ENCODE measurements at regions not wholly inside any gene's neighbourhood (a gene's known extent, or its start where the extent isn't known, plus 50 kb on each side); places are given as distances from the start of the nearest gene placed in this dataset.
"Not testable (repeated sequence)": the region's sequence is repeated elsewhere in the genome, so short reads cannot be mapped to it uniquely, and the experiment has no call there.

GRCh38 chr4:148651991-148652390 lies 209.8 kb upstream of the NR3C2 start:
- WGBS (ENCODE audit: insufficient coverage): no CpG with 5 or more reads among the region's 2 CpGs
- no peaks in the 10 kb centered on the region for H3K27me3 ChIP-seq (replicated peaks in 2 of 5; ENCODE audit: control insufficient read depth in 4 of 5, insufficient read depth in 5 of 5, low read length in 4 of 5)
- H3K27ac ChIP-seq (ENCODE audit: insufficient read depth in 1 of 2, low read depth in 1 of 2, low read length in 2 of 2, poor library complexity in 1 of 2, severe bottlenecking in 2 of 2): no peak overlapping the region
- DNase-seq: no peak
- POLR2A ChIA-PET: no interaction called here
- CTCF ChIA-PET: no interaction called here
- H3K36me3 ChIP-seq (ENCODE audit: control insufficient read depth in 4 of 4, insufficient read depth in 4 of 4, low read length in 3 of 4): no peaks in the 10 kb centered on the region
- no peak overlapping the region for H3K4me3 ChIP-seq (ENCODE audit: control insufficient read depth in 1 of 7, extremely low read depth in 1 of 7, insufficient read depth in 4 of 7, low read depth in 2 of 7, low read length in 6 of 7)
- H3K9me3 ChIP-seq (ENCODE audit: control extremely low read depth in 1 of 5, control insufficient read depth in 4 of 5, insufficient read depth in 2 of 5, low read depth in 1 of 5, low read length in 4 of 5): peaks cover 0 to 1% (median 0%) of the 10 kb centered on the region in 5 experiments
- H3K4me1 ChIP-seq (ENCODE audit: control extremely low read depth in 1 of 4, control insufficient read depth in 4 of 4, insufficient read depth in 4 of 4, low read length in 3 of 4): no peaks in the 10 kb centered on the region

- Histone ChIP-seq H3K4me1 (ENCODE audit: control extremely low read depth in 1 of 4, control insufficient read depth in 4 of 4, insufficient read depth in 4 of 4, low read length in 3 of 4) (no peaks in the 10 kb centered on the region), H3K27ac (ENCODE audit: insufficient read depth in 1 of 2, low read depth in 1 of 2, low read length in 2 of 2, poor library complexity in 1 of 2, severe bottlenecking in 2 of 2) (no peak overlapping the region), H3K27me3 (replicated peaks in 2 of 5; ENCODE audit: control insufficient read depth in 4 of 5, insufficient read depth in 5 of 5, low read length in 4 of 5) (no peaks in the 10 kb centered on the region), H3K36me3 (ENCODE audit: control insufficient read depth in 4 of 4, insufficient read depth in 4 of 4, low read length in 3 of 4) (no peaks in the 10 kb centered on the region), H3K4me3 (ENCODE audit: control insufficient read depth in 1 of 7, extremely low read depth in 1 of 7, insufficient read depth in 4 of 7, low read depth in 2 of 7, low read length in 6 of 7) (no peak overlapping the region), H3K9me3 (ENCODE audit: control extremely low read depth in 1 of 5, control insufficient read depth in 4 of 5, insufficient read depth in 2 of 5, low read depth in 1 of 5, low read length in 4 of 5) (no peaks in the 10 kb centered on the region)
- no peak for DNase-seq
- ChIA-PET POLR2A (no interaction called here), CTCF (no interaction called here)
- WGBS (ENCODE audit: insufficient coverage): no CpG with 5 or more reads among the region's 1 CpG
These were observed 207.6 kb upstream of the NR3C2 start for GRCh38 chr4:148649652-148650331.

GRCh38 chr4:148643851-148644250 lies 201.6 kb upstream of the NR3C2 start:
- DNase-seq: no peak
- no peak overlapping the region for H3K27ac ChIP-seq (ENCODE audit: insufficient read depth in 1 of 2, low read depth in 1 of 2, low read length in 2 of 2, poor library complexity in 1 of 2, severe bottlenecking in 2 of 2)
- no peak overlapping the region for H3K4me3 ChIP-seq (ENCODE audit: control insufficient read depth in 1 of 7, extremely low read depth in 1 of 7, insufficient read depth in 4 of 7, low read depth in 2 of 7, low read length in 6 of 7)
- 78% methylated on average over 1 of the region's 2 CpGs for WGBS (ENCODE audit: insufficient coverage)
- ChIA-PET CTCF (no interaction called here), POLR2A (no interaction called here)
- H3K36me3 ChIP-seq (ENCODE audit: control insufficient read depth in 4 of 4, insufficient read depth in 4 of 4, low read length in 3 of 4): no peaks in the 10 kb centered on the region
- peaks cover 0 to 3% (median 0%) of the 10 kb centered on the region in 5 experiments for H3K9me3 ChIP-seq (ENCODE audit: control extremely low read depth in 1 of 5, control insufficient read depth in 4 of 5, insufficient read depth in 2 of 5, low read depth in 1 of 5, low read length in 4 of 5)
- no peaks in the 10 kb centered on the region for H3K4me1 ChIP-seq (ENCODE audit: control extremely low read depth in 1 of 4, control insufficient read depth in 4 of 4, insufficient read depth in 4 of 4, low read length in 3 of 4)
- H3K27me3 ChIP-seq (replicated peaks in 2 of 5; ENCODE audit: control insufficient read depth in 4 of 5, insufficient read depth in 5 of 5, low read length in 4 of 5): no peaks in the 10 kb centered on the region

GRCh38 chr4:148642907-148643306 lies 200.7 kb upstream of the NR3C2 start:
- no peaks in the 10 kb centered on the region for H3K4me1 ChIP-seq (ENCODE audit: control extremely low read depth in 1 of 4, control insufficient read depth in 4 of 4, insufficient read depth in 4 of 4, low read length in 3 of 4)
- no peak overlapping the region for H3K27ac ChIP-seq (ENCODE audit: insufficient read depth in 1 of 2, low read depth in 1 of 2, low read length in 2 of 2, poor library complexity in 1 of 2, severe bottlenecking in 2 of 2)
- POLR2A ChIA-PET: no interaction called here
- peaks cover 0 to 3% (median 0%) of the 10 kb centered on the region in 5 experiments for H3K9me3 ChIP-seq (ENCODE audit: control extremely low read depth in 1 of 5, control insufficient read depth in 4 of 5, insufficient read depth in 2 of 5, low read depth in 1 of 5, low read length in 4 of 5)
- H3K36me3 ChIP-seq (ENCODE audit: control insufficient read depth in 4 of 4, insufficient read depth in 4 of 4, low read length in 3 of 4): no peaks in the 10 kb centered on the region
- H3K27me3 ChIP-seq (replicated peaks in 2 of 5; ENCODE audit: control insufficient read depth in 4 of 5, insufficient read depth in 5 of 5, low read length in 4 of 5): no peaks in the 10 kb centered on the region
- no peak overlapping the region for H3K4me3 ChIP-seq (ENCODE audit: control insufficient read depth in 1 of 7, extremely low read depth in 1 of 7, insufficient read depth in 4 of 7, low read depth in 2 of 7, low read length in 6 of 7)
- no CpG with 5 or more reads among the region's 2 CpGs for WGBS (ENCODE audit: insufficient coverage)
- CTCF ChIA-PET: no interaction called here
- no peak for DNase-seq

GRCh38 chr4:148638079-148638478 lies 195.9 kb upstream of the NR3C2 start:
- peaks cover 0 to 19% (median 4%) of the 10 kb centered on the region in 5 experiments for H3K9me3 ChIP-seq (ENCODE audit: control extremely low read depth in 1 of 5, control insufficient read depth in 4 of 5, insufficient read depth in 2 of 5, low read depth in 1 of 5, low read length in 4 of 5)
- POLR2A ChIA-PET, CTCF ChIA-PET: not testable (repeated sequence)

GRCh38 chr4:148637453-148637852 lies 195.2 kb upstream of the NR3C2 start:
- POLR2A ChIA-PET; H3K27ac ChIP-seq (ENCODE audit: insufficient read depth in 1 of 2, low read depth in 1 of 2, low read length in 2 of 2, poor library complexity in 1 of 2, severe bottlenecking in 2 of 2); CTCF ChIA-PET: not testable (repeated sequence)

More at GRCh38 chr4:148638079-148638478, 195.9 kb upstream of the NR3C2 start:
- not testable (repeated sequence) for DNase-seq; H3K27me3 ChIP-seq (replicated peaks in 2 of 5; ENCODE audit: control insufficient read depth in 4 of 5, insufficient read depth in 5 of 5, low read length in 4 of 5); H3K36me3 ChIP-seq (ENCODE audit: control insufficient read depth in 4 of 4, insufficient read depth in 4 of 4, low read length in 3 of 4); H3K4me3 ChIP-seq (ENCODE audit: control insufficient read depth in 1 of 7, extremely low read depth in 1 of 7, insufficient read depth in 4 of 7, low read depth in 2 of 7, low read length in 6 of 7); H3K4me1 ChIP-seq (ENCODE audit: control extremely low read depth in 1 of 4, control insufficient read depth in 4 of 4, insufficient read depth in 4 of 4, low read length in 3 of 4); H3K27ac ChIP-seq (ENCODE audit: insufficient read depth in 1 of 2, low read depth in 1 of 2, low read length in 2 of 2, poor library complexity in 1 of 2, severe bottlenecking in 2 of 2)
- no CpG with 5 or more reads among the region's 2 CpGs for WGBS (ENCODE audit: insufficient coverage)

GRCh38 chr4:148634476-148634875 lies 192.3 kb upstream of the NR3C2 start:
- DNase-seq: no peak
- WGBS (ENCODE audit: insufficient coverage): 96% methylated on average over 2 of the region's 3 CpGs
- no peak overlapping the region for H3K4me3 ChIP-seq (ENCODE audit: control insufficient read depth in 1 of 7, extremely low read depth in 1 of 7, insufficient read depth in 4 of 7, low read depth in 2 of 7, low read length in 6 of 7)
- ChIA-PET POLR2A (no interaction called here), CTCF (no interaction called here)
- H3K27ac ChIP-seq (ENCODE audit: insufficient read depth in 1 of 2, low read depth in 1 of 2, low read length in 2 of 2, poor library complexity in 1 of 2, severe bottlenecking in 2 of 2): no peak overlapping the region
- no peaks in the 10 kb centered on the region for H3K27me3 ChIP-seq (replicated peaks in 2 of 5; ENCODE audit: control insufficient read depth in 4 of 5, insufficient read depth in 5 of 5, low read length in 4 of 5)
- no peaks in the 10 kb centered on the region for H3K4me1 ChIP-seq (ENCODE audit: control extremely low read depth in 1 of 4, control insufficient read depth in 4 of 4, insufficient read depth in 4 of 4, low read length in 3 of 4)
- H3K36me3 ChIP-seq (ENCODE audit: control insufficient read depth in 4 of 4, insufficient read depth in 4 of 4, low read length in 3 of 4): no peaks in the 10 kb centered on the region
- peaks cover 0 to 19% (median 4%) of the 10 kb centered on the region in 5 experiments for H3K9me3 ChIP-seq (ENCODE audit: control extremely low read depth in 1 of 5, control insufficient read depth in 4 of 5, insufficient read depth in 2 of 5, low read depth in 1 of 5, low read length in 4 of 5)

More at GRCh38 chr4:148637453-148637852, 195.2 kb upstream of the NR3C2 start:
- not testable (repeated sequence) for H3K36me3 ChIP-seq (ENCODE audit: control insufficient read depth in 4 of 4, insufficient read depth in 4 of 4, low read length in 3 of 4); H3K27me3 ChIP-seq (replicated peaks in 2 of 5; ENCODE audit: control insufficient read depth in 4 of 5, insufficient read depth in 5 of 5, low read length in 4 of 5); H3K4me3 ChIP-seq (ENCODE audit: control insufficient read depth in 1 of 7, extremely low read depth in 1 of 7, insufficient read depth in 4 of 7, low read depth in 2 of 7, low read length in 6 of 7); H3K4me1 ChIP-seq (ENCODE audit: control extremely low read depth in 1 of 4, control insufficient read depth in 4 of 4, insufficient read depth in 4 of 4, low read length in 3 of 4); DNase-seq
- WGBS (ENCODE audit: insufficient coverage): 94% methylated on average over 3 of the region's 3 CpGs
- H3K9me3 ChIP-seq (ENCODE audit: control extremely low read depth in 1 of 5, control insufficient read depth in 4 of 5, insufficient read depth in 2 of 5, low read depth in 1 of 5, low read length in 4 of 5): peaks cover 0 to 19% (median 4%) of the 10 kb centered on the region in 5 experiments
